Karpas-422 (cell line): ENCODE measurements at regions not wholly inside any gene's neighbourhood (a gene's known extent, or its start where the extent isn't known, plus 50 kb on each side); places are given as distances from the start of the nearest gene placed in this dataset.

Experiments used
- DNase-seq: peaks from one replicate; pipeline ENCODE4 v3.0.0-alpha.2; 2015
- H2AFZ ChIP-seq: fragments of 200-600 bp; sonication (generic); 2 replicates; pipeline ENCODE4 v1.6.1; 2014; ENCODE audit warnings: antibody characterized with exemption, low read length, mixed read lengths
- H3K27ac ChIP-seq: fragments of 200-600 bp; sonication (generic); 2 replicates; pipeline ENCODE4 v1.5.1; 2014; ENCODE audit warnings: mild to moderate bottlenecking, low read length, moderate library complexity
- H3K27me3 ChIP-seq: fragments of 200-600 bp; sonication (generic); 2 replicates; pipeline ENCODE4 v1.6.1; 2014; ENCODE audit warnings: low read length, mixed read lengths
- H3K36me3 ChIP-seq: fragments of 200-600 bp; sonication (generic); 2 replicates; pipeline ENCODE4 v1.6.1; 2014; ENCODE audit warnings: low read length, mixed read lengths; ENCODE audit not compliant: insufficient read depth
- H3K4me1 ChIP-seq: fragments of 200-600 bp; sonication (generic); 2 replicates; pipeline ENCODE4 v1.6.1; 2014; ENCODE audit warnings: mild to moderate bottlenecking, low read length, mixed read lengths
- H3K4me2 ChIP-seq: fragments of 200-600 bp; sonication (generic); 2 replicates; pipeline ENCODE4 v1.6.1; 2014; ENCODE audit warnings: low read length, low read depth, mild to moderate bottlenecking; ENCODE audit not compliant: poor library complexity, severe bottlenecking
- H3K4me3 ChIP-seq: fragments of 200-600 bp; sonication (generic); 2 replicates; pipeline ENCODE4 v1.5.1; 2014; ENCODE audit warnings: mild to moderate bottlenecking, antibody characterized with exemption, low read length, mixed read lengths
- H3K79me2 ChIP-seq: fragments of 200-600 bp; sonication (generic); 2 replicates; pipeline ENCODE4 v1.6.1; 2014; ENCODE audit warnings: mild to moderate bottlenecking, low read length, mixed read lengths
- H3K9ac ChIP-seq: fragments of 200-600 bp; sonication (generic); 2 replicates; pipeline ENCODE4 v1.6.0; 2014; ENCODE audit warnings: low read length
- H3K9me2 ChIP-seq: fragments of 200-600 bp; sonication (generic), shearing (Covaris generic); replicated peaks from 2 replicates; pipeline ENCODE4 v1.6.0; 2014; ENCODE audit warnings: mild to moderate bottlenecking, low read length, moderate library complexity; ENCODE audit not compliant: insufficient read depth
- H3K9me3 ChIP-seq: fragments of 300-700, 200-600 bp; sonication (generic); 2 replicates; pipeline ENCODE4 v1.6.1; 2014; ENCODE audit warnings: low read length, mixed read lengths
- H4K20me1 ChIP-seq: fragments of 200-600 bp; sonication (generic); 2 replicates; pipeline ENCODE4 v1.6.1; 2014; ENCODE audit warnings: mild to moderate bottlenecking, antibody characterized with exemption, low read length, low read depth; ENCODE audit not compliant: insufficient read depth

DNA sequence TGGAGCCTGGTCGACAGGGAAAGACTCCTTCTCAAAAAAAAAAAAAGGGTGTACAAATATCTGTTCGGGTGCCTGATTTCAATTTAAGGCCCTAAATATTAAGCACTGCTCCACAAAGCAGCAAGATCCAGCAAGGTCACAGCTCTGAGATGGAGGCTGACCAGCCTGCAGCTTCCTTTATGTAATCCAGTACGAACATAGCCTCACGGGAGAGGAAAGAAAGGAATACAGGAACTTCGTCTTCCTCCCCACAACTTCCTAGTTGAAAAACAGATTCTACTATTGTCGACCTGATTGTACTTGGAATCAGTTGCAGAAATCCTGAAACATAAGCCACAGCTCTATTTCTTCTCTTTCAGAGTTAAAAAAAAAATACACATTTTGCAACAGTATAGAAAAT is 53.5 kb upstream of the TBC1D9 start:
- peaks cover 16% of the 10 kb centered on the region for H3K4me1 ChIP-seq
- no peaks in the 10 kb centered on the region for H3K9me3 ChIP-seq
- H3K4me2 ChIP-seq: no peak overlapping the region
- no peak overlapping the region for H3K9ac ChIP-seq
- H3K9me2 ChIP-seq: no peaks in the 10 kb centered on the region
- H3K79me2 ChIP-seq: no peaks in the 10 kb centered on the region
- no peaks in the 10 kb centered on the region for H3K27me3 ChIP-seq
- no peak overlapping the region for H3K27ac ChIP-seq
- no peak overlapping the region for H2AFZ ChIP-seq
- H3K36me3 ChIP-seq: no peaks in the 10 kb centered on the region
- H3K4me3 ChIP-seq: no peak overlapping the region
- no peak for DNase-seq
- H4K20me1 ChIP-seq: no peaks in the 10 kb centered on the region

DNA sequence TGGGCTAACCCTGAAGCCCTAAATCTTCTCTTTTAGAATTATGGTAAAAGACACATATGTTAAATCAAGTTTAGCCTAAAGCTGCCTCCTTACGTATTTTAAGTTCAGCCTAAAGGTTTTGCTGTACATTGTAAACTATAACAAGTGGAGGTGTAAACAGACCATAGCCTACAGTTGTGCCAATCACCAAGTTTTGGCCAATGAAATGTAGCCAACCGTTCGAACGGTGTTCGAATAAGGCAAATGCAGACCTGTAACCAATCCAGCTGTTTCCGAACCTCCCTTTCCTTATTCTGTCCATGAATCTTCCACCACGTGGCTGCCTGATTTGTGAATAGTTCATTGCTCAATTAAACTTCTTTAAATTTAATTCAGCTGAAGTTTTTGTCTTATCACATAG is 52.1 kb upstream of the TBC1D9 start:
- H3K4me1 ChIP-seq: peaks cover 16% of the 10 kb centered on the region
- no peaks in the 10 kb centered on the region for H3K9me3 ChIP-seq
- H3K9me2 ChIP-seq: no peaks in the 10 kb centered on the region
- H3K9ac ChIP-seq: no peak overlapping the region
- H3K27me3 ChIP-seq: no peaks in the 10 kb centered on the region
- H3K79me2 ChIP-seq: no peaks in the 10 kb centered on the region
- no peaks in the 10 kb centered on the region for H4K20me1 ChIP-seq
- H3K27ac ChIP-seq: no peak overlapping the region
- H3K36me3 ChIP-seq: no peaks in the 10 kb centered on the region
- DNase-seq: no peak
- H3K4me3 ChIP-seq: no peak overlapping the region
- H3K4me2 ChIP-seq: peak overlapping the region; percentile 35
- no peak overlapping the region for H2AFZ ChIP-seq

DNA sequence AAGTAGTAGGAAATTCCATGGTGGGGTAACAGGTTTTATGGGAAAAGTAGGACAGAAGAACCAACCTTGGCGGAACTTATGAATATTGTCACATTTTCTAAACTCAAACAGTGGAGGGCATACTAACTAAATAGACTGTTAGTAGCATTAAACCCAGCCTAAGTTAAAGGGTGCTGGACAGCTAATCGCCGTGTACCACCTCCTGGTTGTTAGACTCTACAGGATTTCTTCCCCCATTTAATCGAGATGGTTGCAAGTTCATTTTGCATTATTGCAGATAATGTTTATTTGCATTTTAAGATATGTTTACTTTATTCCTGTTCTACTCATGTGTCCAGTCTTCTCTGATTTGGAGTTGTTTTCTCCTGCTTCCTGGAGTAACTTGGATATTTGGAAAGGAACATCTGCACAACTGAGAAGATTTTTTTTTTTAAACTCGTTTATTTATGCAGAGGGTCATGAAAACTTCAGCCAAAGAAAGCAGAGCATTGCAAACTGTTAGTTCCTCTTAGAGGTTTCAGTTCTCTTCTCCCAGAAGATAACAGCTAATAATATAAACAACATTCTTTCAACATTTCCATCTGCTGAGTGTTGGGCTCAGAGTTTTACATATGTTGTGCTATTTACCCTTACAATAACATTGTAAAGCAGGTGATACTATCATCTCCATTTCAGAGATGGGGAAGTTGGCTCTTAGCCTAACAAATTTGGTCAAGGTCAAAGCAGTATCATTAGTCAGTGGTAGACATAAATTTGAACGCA is 51.5 kb upstream of the TBC1D9 start:
- Histone ChIP-seq H3K9me3 (no peaks in the 10 kb centered on the region), H3K27me3 (no peaks in the 10 kb centered on the region), H3K36me3 (no peaks in the 10 kb centered on the region), H3K79me2 (no peaks in the 10 kb centered on the region), H3K9ac (no peak overlapping the region), H3K4me2 (peak overlapping the region; percentile 35), H2AFZ (no peak overlapping the region), H4K20me1 (no peaks in the 10 kb centered on the region), H3K4me3 (no peak overlapping the region), H3K27ac (no peak overlapping the region), H3K9me2 (no peaks in the 10 kb centered on the region), H3K4me1 (peaks cover 16% of the 10 kb centered on the region)
- peak; percentile 44 for DNase-seq

DNA sequence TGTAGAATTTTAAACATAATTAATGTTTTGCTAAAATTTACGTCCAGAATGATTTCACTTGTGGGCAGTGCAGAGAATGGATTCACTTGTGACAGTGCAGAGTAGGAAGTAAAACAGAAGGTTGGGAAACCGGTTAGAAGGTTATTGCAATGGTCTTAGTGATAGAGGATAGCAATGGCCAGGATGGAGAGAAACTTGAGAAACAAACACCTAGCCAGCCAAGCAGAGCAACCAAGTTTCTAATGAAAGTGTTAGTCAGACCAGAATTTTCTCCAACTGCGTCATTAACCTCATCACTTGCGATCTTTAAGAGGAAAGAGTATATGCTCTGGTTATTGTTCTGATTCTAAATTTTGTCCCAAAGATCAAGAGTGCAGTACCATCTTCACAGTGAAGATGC is 50.0 kb upstream of the TBC1D9 start:
- H3K4me1 ChIP-seq: peaks cover 16% of the 10 kb centered on the region

More for the DNA sequence above, 50.0 kb upstream of the TBC1D9 start:
- DNase-seq: no peak
- Histone ChIP-seq H3K9me3 (no peaks in the 10 kb centered on the region), H3K36me3 (no peaks in the 10 kb centered on the region), H3K9ac (no peak overlapping the region), H4K20me1 (no peaks in the 10 kb centered on the region), H3K27me3 (no peaks in the 10 kb centered on the region), H3K27ac (no peak overlapping the region), H3K79me2 (no peaks in the 10 kb centered on the region), H3K4me2 (no peak overlapping the region), H3K4me3 (no peak overlapping the region), H2AFZ (no peak overlapping the region), H3K9me2 (no peaks in the 10 kb centered on the region)
